DMS79 treated with DMSO at 0.1 percent for 48 hours (cell line): ENCODE measurements at regions not wholly inside any gene's neighbourhood (a gene's known extent, or its start where the extent isn't known, plus 50 kb on each side); places are given as distances from the start of the nearest gene placed in this dataset.
"Not testable (repeated sequence)": the region's sequence is repeated elsewhere in the genome, so short reads cannot be mapped to it uniquely, and the experiment has no call there.

Experiments used
- DNase-seq: peaks from one replicate; lab custom pipeline; 2025; lab: John Stamatoyannopoulos, UW

DNA sequence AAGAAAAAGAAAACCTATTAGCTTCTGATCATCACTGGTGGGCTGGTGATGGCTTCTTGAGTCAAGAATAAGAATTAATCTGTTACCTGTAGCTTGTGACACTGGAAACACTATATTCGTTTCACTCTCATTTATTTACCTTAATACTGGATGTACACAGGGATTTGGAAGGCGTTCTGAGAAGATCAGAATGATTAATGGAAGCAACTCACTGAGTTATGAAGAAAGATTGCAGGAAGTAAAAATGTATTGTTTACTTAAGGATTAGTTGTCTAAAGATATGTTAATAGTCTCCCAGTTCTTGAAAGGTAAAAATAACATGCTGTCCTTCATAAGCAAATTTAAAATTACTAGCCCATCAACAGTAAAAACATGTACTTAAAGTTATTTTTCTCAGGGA lies 644.9 kb upstream of the NCAM2 start:
- no peak for DNase-seq

GRCh38 chr21:20373031-20373430 lies 625.2 kb upstream of the NCAM2 start:
- DNase-seq = no peak

GRCh38 chr21:20377250-20377649 lies 621.0 kb upstream of the NCAM2 start:
- DNase-seq = no peak

DNA sequence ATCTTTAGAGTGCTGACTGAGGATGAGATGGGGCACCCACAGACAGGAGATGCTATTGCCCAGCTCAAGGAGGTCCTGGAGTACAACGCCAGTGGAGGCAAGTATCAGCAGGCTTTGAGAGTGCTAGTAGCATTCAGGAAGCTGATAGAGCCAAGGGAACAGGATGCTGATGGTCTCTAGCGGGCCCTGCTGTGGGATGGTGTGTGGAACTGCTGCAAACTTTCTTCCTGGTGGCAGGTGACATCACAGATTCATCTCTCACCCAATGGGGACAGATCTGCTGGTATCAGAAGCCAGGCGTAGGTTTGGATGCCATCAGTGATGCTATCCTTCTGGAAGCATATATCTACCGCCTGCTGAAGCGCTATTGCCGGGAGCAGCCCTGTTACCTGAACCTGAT lies 609.8 kb upstream of the NCAM2 start:
- no peak for DNase-seq

- no peak for DNase-seq
These were observed 601.4 kb upstream of the NCAM2 start for GRCh38 chr21:20396798-20397197.

DNA sequence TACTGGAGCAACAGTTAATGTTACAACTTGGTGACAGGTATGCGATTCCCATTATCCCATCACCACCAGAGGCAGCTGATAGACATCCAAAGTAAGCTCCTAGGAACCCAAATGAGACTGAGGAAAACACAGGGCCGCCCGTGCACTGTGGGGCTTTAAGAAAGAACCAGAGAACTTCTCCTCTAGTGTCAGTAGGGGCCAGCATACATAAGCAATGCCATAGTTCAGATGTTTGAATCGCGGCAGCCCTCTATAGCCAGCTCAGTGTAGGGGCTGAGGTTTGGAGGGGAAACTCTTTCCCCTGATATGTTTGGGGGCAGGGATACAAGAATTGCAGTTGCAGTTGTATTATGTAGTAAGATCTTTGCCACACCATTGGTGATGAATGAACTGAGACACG lies 593.3 kb upstream of the NCAM2 start:
- no peak for DNase-seq

- no peak for DNase-seq
These were observed 579.9 kb upstream of the NCAM2 start for GRCh38 chr21:20418353-20418752.

DNA sequence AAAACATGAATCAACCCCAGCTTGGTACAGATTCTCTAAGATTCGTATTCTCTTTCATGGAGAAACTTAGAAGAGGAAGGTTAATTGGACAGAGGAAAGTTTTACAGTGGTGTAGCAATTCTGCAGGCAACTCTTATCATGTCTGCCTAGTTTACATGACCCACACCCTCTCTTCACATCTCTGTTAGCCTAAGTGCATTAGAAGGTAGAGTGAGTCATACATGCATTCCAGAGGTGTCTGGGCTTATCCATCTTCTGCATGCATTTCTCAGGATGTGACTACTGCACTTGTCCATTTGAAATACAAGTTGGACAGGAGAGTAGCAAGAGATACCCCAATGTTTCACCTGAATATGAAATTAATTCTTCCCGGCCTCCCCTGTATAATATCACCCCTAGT lies 578.4 kb upstream of the NCAM2 start:
- DNase-seq = no peak

DNA sequence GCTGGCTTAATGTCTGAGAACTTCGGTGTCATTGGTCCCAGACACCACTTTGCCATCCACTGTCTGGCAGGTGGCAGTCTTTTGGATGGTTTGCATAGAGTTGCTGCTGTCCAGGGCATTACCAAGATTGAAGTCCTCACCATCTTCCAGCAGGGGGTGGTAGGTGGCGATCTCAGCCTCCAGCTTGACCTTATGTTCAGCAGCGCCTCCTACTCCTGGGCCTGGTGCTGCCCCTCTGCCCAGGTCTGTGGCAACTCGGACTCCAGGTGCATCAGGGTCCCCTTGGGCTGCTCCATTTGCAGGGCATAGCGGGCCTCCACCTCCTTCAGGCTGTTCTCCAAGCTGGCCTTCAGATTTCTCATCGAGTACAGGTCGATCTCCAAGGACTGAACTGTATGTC lies 573.3 kb upstream of the NCAM2 start:
- DNase-seq = no peak

- no peak for DNase-seq
These were observed 572.4 kb upstream of the NCAM2 start for GRCh38 chr21:20425856-20426255.

GRCh38 chr21:20440338-20440737 lies 557.9 kb upstream of the NCAM2 start:
- DNase-seq = no peak

GRCh38 chr21:20443558-20444155 lies 554.6 kb upstream of the NCAM2 start:
- DNase-seq = no peak

DNA sequence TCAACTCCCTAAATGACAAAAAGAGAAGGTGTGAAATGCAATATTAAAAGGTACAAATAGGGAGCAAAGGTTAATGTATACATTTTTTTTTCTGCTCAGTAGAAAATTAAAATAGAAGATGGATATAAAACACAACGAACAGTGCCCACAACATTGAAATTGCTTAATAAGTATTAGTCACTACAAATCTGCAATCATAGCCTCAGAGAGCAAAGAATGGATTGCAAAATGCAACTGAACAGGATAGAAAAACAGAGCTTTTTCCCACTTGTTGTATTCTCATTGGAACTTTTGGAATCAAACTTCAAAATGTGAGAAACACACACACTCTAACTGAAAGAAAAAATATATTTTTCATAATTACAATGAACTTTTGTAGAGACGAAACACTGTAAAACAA lies 552.2 kb upstream of the NCAM2 start:
- no peak for DNase-seq

DNA sequence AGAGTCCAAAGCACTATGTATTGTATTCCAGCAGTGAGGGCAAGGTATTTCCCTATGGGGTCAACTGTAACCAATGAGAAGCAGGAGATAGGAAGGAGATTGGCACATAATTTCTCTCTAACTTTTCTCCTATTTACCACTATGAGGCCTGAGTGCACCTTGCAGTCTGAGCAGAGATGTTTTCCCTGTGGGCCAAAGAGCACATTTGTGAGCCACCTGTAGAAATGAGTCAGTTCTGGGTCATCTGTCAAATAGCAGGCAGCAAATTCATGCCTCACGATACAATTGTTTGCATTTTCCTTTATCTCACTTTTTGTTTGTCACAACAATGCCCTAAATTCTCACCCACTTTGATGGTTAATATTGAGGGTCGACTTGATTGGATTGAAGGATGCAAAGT lies 547.2 kb upstream of the NCAM2 start:
- DNase-seq = no peak

DNA sequence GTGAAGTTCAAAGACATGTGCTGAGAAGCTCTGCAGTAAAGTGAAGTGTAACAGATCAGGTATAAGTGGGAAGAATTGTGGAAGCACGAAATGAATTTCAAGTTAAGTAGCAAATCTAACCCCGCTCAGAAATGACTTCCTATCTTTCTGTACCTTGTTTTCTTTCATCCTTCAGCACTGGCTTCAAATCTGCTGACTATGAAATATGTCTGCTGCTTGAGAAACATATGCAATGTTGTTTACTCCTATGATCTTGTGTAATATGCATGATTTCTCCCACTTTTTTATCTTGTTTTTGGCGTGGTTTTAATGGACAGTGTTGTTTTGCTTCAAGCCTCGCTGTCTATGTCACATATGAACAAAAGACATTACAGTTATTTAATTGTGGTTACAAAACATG lies 545.3 kb upstream of the NCAM2 start:
- DNase-seq = no peak

- DNase-seq = no peak
These were observed 538.4 kb upstream of the NCAM2 start for GRCh38 chr21:20459838-20460237.

GRCh38 chr21:20463362-20463761 lies 534.8 kb upstream of the NCAM2 start:
- DNase-seq = no peak

DNA sequence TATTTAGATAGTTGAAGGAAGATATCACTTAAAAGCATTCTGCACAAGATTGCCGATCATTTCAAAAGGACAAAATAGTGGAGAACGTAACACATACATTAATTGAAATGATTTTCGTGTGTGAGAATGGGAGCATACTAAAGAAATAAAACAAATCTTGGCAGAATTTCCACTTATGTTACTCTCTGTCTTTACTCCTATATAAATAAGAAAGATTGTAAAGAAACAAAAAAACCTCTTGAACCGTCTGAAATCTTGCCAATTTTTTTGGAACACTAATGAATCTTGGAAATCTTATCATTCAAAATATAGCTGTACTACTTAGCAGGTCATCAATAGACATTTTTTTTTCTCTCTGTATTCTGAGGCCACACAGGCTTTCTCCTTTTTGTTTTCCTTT lies 528.8 kb upstream of the NCAM2 start:
- no peak for DNase-seq

GRCh38 chr21:20486303-20486702 lies 511.9 kb upstream of the NCAM2 start:
- no peak for DNase-seq

GRCh38 chr21:20502915-20503314 lies 495.3 kb upstream of the NCAM2 start:
- not testable (repeated sequence) for DNase-seq

DNA sequence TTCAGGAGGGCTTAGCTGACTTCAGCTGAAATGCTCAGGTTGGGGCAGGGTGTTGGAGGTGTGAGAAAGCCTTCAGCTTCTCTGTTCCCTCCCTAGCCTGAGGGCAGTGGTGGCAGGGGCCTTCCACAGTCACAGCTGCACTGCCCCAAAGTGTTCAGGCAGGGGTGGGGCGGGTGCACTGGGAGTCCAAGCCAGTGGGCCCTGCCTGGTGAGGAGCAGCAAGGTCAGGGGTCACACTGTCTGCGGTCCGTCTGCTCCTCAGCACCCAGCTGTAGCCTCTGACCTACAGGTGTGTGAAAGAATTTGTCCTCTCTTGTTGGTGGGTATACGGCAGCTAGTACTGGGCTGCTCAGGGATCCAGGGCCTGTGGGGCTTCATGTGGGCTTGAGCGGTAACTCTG lies 490.4 kb upstream of the NCAM2 start:
- DNase-seq = no peak

DNA sequence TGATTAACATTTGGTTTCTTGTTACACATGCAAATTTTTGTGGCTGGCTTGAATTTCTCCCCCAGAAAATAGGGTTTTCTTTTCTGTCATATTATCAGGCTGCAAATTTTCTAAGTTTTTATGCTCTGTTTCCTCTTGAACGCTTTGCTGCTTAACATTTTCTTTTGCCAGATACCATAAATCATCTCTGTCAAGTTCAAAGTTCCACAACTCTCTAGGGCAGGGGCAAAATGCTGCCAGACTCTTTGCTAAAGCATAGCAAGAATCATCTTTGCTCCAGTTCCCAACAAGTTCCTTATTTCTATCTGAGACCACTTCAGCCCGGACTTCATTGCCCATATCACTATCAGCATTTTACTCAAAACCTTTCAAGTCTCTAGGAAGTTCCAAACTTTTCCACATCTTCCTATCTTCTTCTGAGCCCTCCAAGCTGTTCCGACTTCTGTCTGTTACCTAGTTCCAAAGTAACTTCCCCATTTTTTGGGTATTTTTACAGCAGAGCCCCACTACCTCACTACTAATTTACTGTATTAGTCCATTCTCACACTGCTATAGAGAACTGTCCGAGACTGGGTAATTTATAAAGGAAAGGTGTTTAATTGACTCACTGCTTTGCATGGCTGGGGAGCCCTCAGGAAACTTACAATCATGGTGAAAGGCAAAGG lies 486.9 kb upstream of the NCAM2 start:
- DNase-seq = no peak

DNA sequence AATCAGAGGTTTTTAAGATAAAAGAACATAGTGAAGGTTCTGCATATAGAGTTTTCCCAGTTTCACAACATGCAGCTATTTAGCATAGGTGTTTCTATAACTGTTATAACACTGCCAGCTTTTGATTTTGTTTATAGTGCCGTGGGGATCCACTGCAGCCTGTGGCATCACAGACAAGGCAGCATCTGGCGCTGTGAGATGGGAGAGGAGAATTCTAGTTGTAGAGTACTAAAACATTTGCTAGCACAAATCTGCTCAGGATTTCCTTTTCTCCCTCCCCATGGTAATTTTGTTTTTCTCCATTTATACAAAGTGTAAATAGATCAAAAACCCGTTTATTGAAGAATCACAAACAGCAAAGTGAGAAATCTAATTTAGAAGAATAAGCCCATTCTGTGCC lies 482.8 kb upstream of the NCAM2 start:
- no peak for DNase-seq

GRCh38 chr21:20519076-20519475 lies 479.1 kb upstream of the NCAM2 start:
- DNase-seq = no peak
